GM23248 (cell line): ENCODE measurements at regions not wholly inside any gene's neighbourhood (a gene's known extent, or its start where the extent isn't known, plus 50 kb on each side); places are given as distances from the start of the nearest gene placed in this dataset.
"Not testable (repeated sequence)": the region's sequence is repeated elsewhere in the genome, so short reads cannot be mapped to it uniquely, and the experiment has no call there.

Experiments used
- DNase-seq: peaks from one replicate; pipeline ENCODE4 v3.0.0-alpha.2; 2015
- H2AFZ ChIP-seq: fragments of 200-600 bp; sonication (generic); 2 replicates; pipeline ENCODE4 v1.6.1; 2016; ENCODE audit warnings: antibody characterized with exemption
- H3F3A ChIP-seq: fragments of 200-600 bp; sonication (generic); 2 replicates; pipeline ENCODE4 v1.6.1; 2016; ENCODE audit warnings: mild to moderate bottlenecking, antibody characterized with exemption, mixed run types; ENCODE audit not compliant: insufficient read depth
- H3K27ac ChIP-seq: fragments of 200-600 bp; sonication (generic); 2 replicates; pipeline ENCODE4 v1.5.1; 2016; ENCODE audit warnings: mild to moderate bottlenecking
- H3K27me3 ChIP-seq: fragments of 200-600 bp; sonication (generic); replicated peaks from 2 replicates; pipeline ENCODE4 v1.6.1; 2016; ENCODE audit warnings: mild to moderate bottlenecking; ENCODE audit not compliant: insufficient read depth
- H3K36me3 ChIP-seq: fragments of 200-600 bp; sonication (generic); 2 replicates; pipeline ENCODE4 v1.6.1; 2016; ENCODE audit warnings: low read depth, mild to moderate bottlenecking
- H3K4me1 ChIP-seq: fragments of 200-600 bp; sonication (generic); 2 replicates; pipeline ENCODE4 v1.6.1; 2016; ENCODE audit warnings: mild to moderate bottlenecking; ENCODE audit not compliant: insufficient read depth
- H3K4me2 ChIP-seq: fragments of 200-600 bp; sonication (generic); one replicate; pipeline ENCODE4 v1.6.1; 2016; ENCODE audit warnings: mild to moderate bottlenecking; ENCODE audit not compliant: unreplicated experiment
- H3K4me3 ChIP-seq: fragments of 200-600 bp; sonication (generic); 2 replicates; pipeline ENCODE4 v1.5.1; 2016; ENCODE audit warnings: mild to moderate bottlenecking
- H3K79me2 ChIP-seq: fragments of 200-600 bp; sonication (generic); 2 replicates; pipeline ENCODE4 v1.6.1; 2016; ENCODE audit warnings: mild to moderate bottlenecking; ENCODE audit not compliant: insufficient read depth
- H3K9ac ChIP-seq: fragments of 200-600 bp; sonication (generic); 2 replicates; pipeline ENCODE4 v1.6.1; 2016; ENCODE audit warnings: mild to moderate bottlenecking
- H3K9me2 ChIP-seq: fragments of 200-600 bp; sonication (generic); 2 replicates; pipeline ENCODE4 v1.6.1; 2016; ENCODE audit warnings: mixed run types, mild to moderate bottlenecking, moderate library complexity; ENCODE audit not compliant: insufficient read depth
- H3K9me3 ChIP-seq: fragments of 200-600 bp; sonication (generic); one replicate; pipeline ENCODE4 v1.6.1; 2017; ENCODE audit warnings: low read depth
- H4K20me1 ChIP-seq: fragments of 200-600 bp; sonication (generic); 2 replicates; pipeline ENCODE4 v1.6.0; 2016; ENCODE audit not compliant: insufficient read depth
- EZH2 ChIP-seq: fragments of 200-600 bp; sonication (generic); IDR thresholded peaks from 2 replicates; pipeline ENCODE4 v1.6.1; 2018; ENCODE audit warnings: antibody characterized with exemption, mild to moderate bottlenecking; ENCODE audit not compliant: insufficient read depth, poor library complexity, severe bottlenecking
- EZH2phosphoT487 ChIP-seq: fragments of 200-600 bp; sonication (generic); IDR thresholded peaks from 2 replicates; pipeline ENCODE4 v1.6.1; 2018; ENCODE audit warnings: antibody characterized with exemption, moderate library complexity, mild to moderate bottlenecking, low read depth; ENCODE audit not compliant: insufficient read depth
- WGBS, 2 experiments: methylation state at CpG; one replicate each; pipeline ENCODE4 v1.1.6; 2015 to 2017; ENCODE audit warnings: low lambda C conversion rate in 2 of 2, low coverage in 1 of 2; ENCODE audit errors: missing lambda C conversion rate in 2 of 2; 5-methylcytosine and 5-hydroxymethylcytosine counted together
- in situ Hi-C: fragments of 300-500 bp; cut with MboI; formaldehyde crosslinking; loops from 2 replicates; pipeline ENCODE4 v1.15.0; 2020

DNA sequence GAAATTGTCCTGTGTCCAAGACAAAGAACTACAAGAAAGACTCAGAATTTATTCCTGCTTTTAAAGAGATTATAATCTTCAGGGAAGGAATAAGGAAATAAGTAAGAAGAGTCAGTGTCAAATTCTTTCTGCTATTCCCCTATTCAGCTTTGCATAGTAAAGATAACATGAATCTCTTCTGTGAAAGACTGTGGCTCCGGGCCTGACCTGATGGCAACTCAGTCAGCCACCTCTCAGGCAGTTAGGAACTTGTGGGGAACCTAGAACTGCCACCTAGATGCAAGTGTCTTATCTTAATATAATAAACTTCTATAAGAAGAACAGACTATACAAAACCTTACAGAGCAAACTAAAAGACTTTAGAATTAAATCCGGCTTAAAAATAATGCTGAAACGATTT, 382.0 kb downstream of the RAD51AP2 start:
- H3K9me2 ChIP-seq: no peaks in the 10 kb centered on the region
- no peak overlapping the region for H3K4me3 ChIP-seq
- H3K4me2 ChIP-seq: no peak overlapping the region
- no peak overlapping the region for H3K9ac ChIP-seq
- no peak overlapping the region for H2AFZ ChIP-seq
- no peak overlapping the region for H3K27ac ChIP-seq
- 27 to 29% methylated on average over 3 of the region's 3 CpGs for WGBS, 2 experiments
- TF ChIP-seq EZH2 (no peak), EZH2phosphoT487 (no peak)
- no peaks in the 10 kb centered on the region for H3K4me1 ChIP-seq
- DNase-seq: no peak
- H4K20me1 ChIP-seq: no peaks in the 10 kb centered on the region
- no peaks in the 10 kb centered on the region for H3K27me3 ChIP-seq
- H3K36me3 ChIP-seq: no peaks in the 10 kb centered on the region
- in situ Hi-C loops: no loop called here
- H3K79me2 ChIP-seq: no peaks in the 10 kb centered on the region
- H3K9me3 ChIP-seq: no peaks in the 10 kb centered on the region
- no peaks in the 10 kb centered on the region for H3F3A ChIP-seq

DNA sequence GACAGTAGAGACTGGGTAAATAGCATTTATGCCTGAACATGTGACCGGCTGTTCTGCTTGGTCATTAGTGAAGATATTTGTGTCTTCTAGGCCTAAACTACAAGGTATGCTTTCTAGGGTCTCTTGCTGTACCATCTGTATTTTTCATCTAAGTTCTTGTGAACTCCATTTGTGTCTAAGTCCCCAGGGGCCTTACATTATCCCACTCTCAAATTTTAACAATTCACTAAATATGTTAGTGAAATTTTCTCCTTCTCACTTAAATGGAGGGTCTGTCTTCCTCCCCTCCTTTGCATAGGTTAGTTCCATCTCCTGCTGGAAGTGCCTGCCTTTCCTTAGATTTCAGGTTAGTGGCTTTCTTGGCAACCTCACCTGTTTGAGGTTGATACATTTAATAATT, 382.6 kb downstream of the RAD51AP2 start:
- Histone ChIP-seq H3K79me2 (no peaks in the 10 kb centered on the region), H4K20me1 (no peaks in the 10 kb centered on the region), H2AFZ (no peak overlapping the region), H3K27ac (no peak overlapping the region), H3K36me3 (no peaks in the 10 kb centered on the region), H3F3A (no peaks in the 10 kb centered on the region), H3K9ac (no peak overlapping the region), H3K9me2 (no peaks in the 10 kb centered on the region), H3K27me3 (no peaks in the 10 kb centered on the region), H3K4me2 (no peak overlapping the region), H3K4me3 (no peak overlapping the region), H3K4me1 (no peaks in the 10 kb centered on the region), H3K9me3 (no peaks in the 10 kb centered on the region)
- WGBS, 2 experiments: 73 to 83% methylated on average over 1 of the region's 1 CpG
- TF ChIP-seq EZH2phosphoT487 (no peak), EZH2 (no peak)
- no peak for DNase-seq
- in situ Hi-C loops: no loop called here

DNA sequence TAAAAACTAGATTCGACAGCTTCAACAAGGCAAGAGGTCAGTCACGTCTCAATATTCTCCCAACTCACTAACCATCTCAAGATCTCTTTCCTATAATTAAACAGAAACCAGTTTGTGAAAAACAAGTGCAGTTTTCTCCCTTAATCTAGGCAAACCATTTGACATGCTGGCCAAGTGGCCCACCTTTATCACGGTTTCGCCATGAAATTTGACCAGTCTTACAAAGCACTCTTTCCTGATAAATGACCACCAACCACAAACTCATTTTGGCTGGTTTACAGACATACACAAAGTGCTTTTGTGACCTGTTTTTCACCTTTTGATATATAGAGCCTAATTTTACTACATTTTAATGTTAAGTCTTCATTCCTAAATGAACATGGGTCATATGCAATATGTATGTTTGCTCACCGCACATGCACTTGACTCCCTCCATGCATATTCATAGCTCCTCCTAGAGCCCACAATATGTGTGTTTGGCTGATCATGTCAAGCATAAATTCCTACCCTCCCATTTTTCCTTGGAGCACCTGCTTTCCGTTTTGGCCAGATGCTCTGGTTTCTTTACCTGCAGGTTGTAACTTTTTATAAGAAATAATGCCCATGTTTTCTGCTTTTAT, 385.1 kb downstream of the RAD51AP2 start:
- Histone ChIP-seq H3K27ac (no peak overlapping the region), H3F3A (no peaks in the 10 kb centered on the region), H3K36me3 (no peaks in the 10 kb centered on the region), H3K9me3 (no peaks in the 10 kb centered on the region), H4K20me1 (no peaks in the 10 kb centered on the region), H3K79me2 (no peaks in the 10 kb centered on the region), H3K4me3 (no peak overlapping the region), H3K27me3 (no peaks in the 10 kb centered on the region), H3K9me2 (no peaks in the 10 kb centered on the region), H2AFZ (no peak overlapping the region), H3K4me1 (no peaks in the 10 kb centered on the region), H3K4me2 (no peak overlapping the region), H3K9ac (no peak overlapping the region)
- 50 to 59% methylated on average over 6 of the region's 6 CpGs for WGBS, 2 experiments
- TF ChIP-seq EZH2phosphoT487: no peak
- no peak for TF ChIP-seq EZH2
- in situ Hi-C loops: no loop called here
- no peak for DNase-seq

DNA sequence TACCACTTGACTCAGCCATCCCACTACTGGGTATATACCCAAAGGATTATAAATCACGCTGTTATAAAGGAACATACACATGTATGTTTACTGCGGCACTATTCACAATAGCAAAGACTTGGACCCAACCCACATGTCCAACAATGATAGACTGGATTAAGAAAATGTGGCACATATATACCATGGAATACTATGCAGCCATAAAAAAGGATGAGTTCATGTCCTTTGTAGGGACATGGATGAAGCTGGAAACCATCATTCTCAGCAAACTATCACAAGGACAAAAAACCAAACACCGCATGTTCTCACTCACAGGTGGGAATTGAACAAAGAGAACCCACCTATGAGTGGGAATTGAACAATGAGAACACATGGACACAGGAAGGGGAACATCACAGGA, 387.6 kb downstream of the RAD51AP2 start:
- H3K27me3 ChIP-seq, H3K4me1 ChIP-seq, H3K79me2 ChIP-seq, in situ Hi-C loops, H3K36me3 ChIP-seq, H3K9ac ChIP-seq, DNase-seq, H3K9me2 ChIP-seq, H2AFZ ChIP-seq, H3K4me3 ChIP-seq, H4K20me1 ChIP-seq, H3F3A ChIP-seq, H3K4me2 ChIP-seq, H3K27ac ChIP-seq, H3K9me3 ChIP-seq: not testable (repeated sequence)
- 70 to 72% methylated on average over 3 of the region's 3 CpGs for WGBS, 2 experiments
